ENCODE measurements at regions not wholly inside any gene's neighbourhood (a gene's known extent, or its start where the extent isn't known, plus 50 kb on each side); places are given as distances from the start of the nearest gene placed in this dataset.

DNA sequence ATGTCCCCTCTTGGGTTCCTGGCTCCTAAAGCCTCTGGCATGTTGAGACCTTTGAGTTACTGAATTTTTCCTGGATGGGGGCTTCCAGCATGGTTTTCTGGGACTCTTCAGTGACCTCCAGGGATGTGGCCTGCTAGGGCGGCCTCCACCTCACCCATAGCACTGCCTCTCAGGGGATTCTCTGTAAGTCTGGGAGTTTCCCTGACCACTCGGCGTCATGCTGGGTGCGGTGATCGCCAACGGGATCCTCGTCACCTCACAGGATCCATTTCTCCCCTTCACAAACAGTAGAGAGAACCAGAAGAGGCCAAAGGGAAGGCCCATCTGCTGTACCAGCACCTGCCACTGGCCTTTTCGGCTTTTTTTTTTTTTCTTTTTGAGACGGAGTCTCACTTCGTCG is 84.3 kb downstream of the NPTX2 start:
- no peak overlapping the region for H2BK120ac ChIP-seq (ENCODE audit: low read depth, low read length)
- no peak overlapping the region for H3K23ac ChIP-seq (ENCODE audit: low read depth, low read length, poor library complexity)
- no peak overlapping the region for H4K91ac ChIP-seq (ENCODE audit: low read depth, low read length, poor library complexity)
- H3K18ac ChIP-seq (ENCODE audit: low read length), result no peak overlapping the region
- no CpG with 5 or more reads among the region's 11 CpGs for WGBS, 2 donors (ENCODE audit: extremely low coverage in 2 of 2, insufficient read length in 2 of 2, insufficient replicate concordance in 1 of 2)
- no peak overlapping the region for H3K9ac ChIP-seq (ENCODE audit: low read depth, low read length, poor library complexity)
- H3K9me3 ChIP-seq (replicated peaks in 1 of 2; ENCODE audit: control insufficient read depth in 2 of 2, insufficient read depth in 1 of 2, low read depth in 1 of 2, low read length in 2 of 2), result peaks cover 0 to 1% of the 10 kb centered on the region in 2 donors
- peak overlapping the region; percentile 11 for H2AFZ ChIP-seq (ENCODE audit: low read length)
- no peaks in the 10 kb centered on the region for H3K36me3 ChIP-seq (replicated peaks in 1 of 2; ENCODE audit: control insufficient read depth in 2 of 2, insufficient read depth in 2 of 2, low read length in 2 of 2)
- DNase-seq (ENCODE audit: low spot score), result no peak
- no peak overlapping the region for H4K8ac ChIP-seq (ENCODE audit: low read depth, low read length)
- no peak overlapping the region for H3K4me3 ChIP-seq (ENCODE audit: low read length in 2 of 2)
- H3K79me1 ChIP-seq (ENCODE audit: low read depth, low read length), result no peaks in the 10 kb centered on the region
- H2BK15ac ChIP-seq (ENCODE audit: low read length), result no peak overlapping the region
- no peak overlapping the region for H3K27ac ChIP-seq (replicated peaks; ENCODE audit: low read length)
- peaks cover 0 to 6% (median 0%) of the 10 kb centered on the region in 3 experiments for H3K27me3 ChIP-seq (ENCODE audit: control insufficient read depth in 3 of 3, insufficient read depth in 3 of 3, low read depth in 1 of 3, low read length in 3 of 3)
- no peak overlapping the region for H2BK5ac ChIP-seq (ENCODE audit: low read length)
- H2BK12ac ChIP-seq (ENCODE audit: low read length), result no peak overlapping the region
- no peak overlapping the region for H2AK5ac ChIP-seq (ENCODE audit: low read depth, low read length)
- H3K4ac ChIP-seq (ENCODE audit: low read length), result no peak overlapping the region
- H3K14ac ChIP-seq (ENCODE audit: low read length), result no peak overlapping the region
- no peak overlapping the region for H3K4me2 ChIP-seq (ENCODE audit: insufficient read depth, low read length, poor library complexity, severe bottlenecking)
- no peaks in the 10 kb centered on the region for H3K4me1 ChIP-seq (ENCODE audit: control insufficient read depth in 2 of 2, insufficient read depth in 1 of 2, low read depth in 1 of 2, low read length in 2 of 2)

DNA sequence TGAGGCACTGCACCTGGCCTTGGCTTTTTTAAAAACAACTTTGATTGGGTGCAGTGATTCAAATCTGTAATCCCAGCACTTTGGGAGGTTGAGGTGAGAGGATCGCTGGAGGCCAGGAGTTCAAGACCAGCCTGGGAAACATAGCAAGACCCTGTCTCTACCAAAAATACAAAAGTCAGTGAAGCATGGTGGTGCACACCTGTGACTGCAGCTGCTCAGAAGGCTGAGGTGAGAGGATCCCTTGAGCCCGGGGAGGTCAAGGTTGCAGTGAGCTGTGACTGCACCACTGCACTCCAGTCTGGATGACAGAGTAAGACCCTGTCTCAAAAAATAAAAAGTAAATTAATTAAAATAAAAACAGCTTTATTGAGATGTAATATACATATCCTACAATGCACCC is 84.9 kb downstream of the NPTX2 start:
- Histone ChIP-seq H2AFZ (ENCODE audit: low read length) (no peak overlapping the region), H4K91ac (ENCODE audit: low read depth, low read length, poor library complexity) (no peak overlapping the region), H2BK120ac (ENCODE audit: low read depth, low read length) (no peak overlapping the region), H3K18ac (ENCODE audit: low read length) (no peak overlapping the region), H3K4me3 (ENCODE audit: low read length in 2 of 2) (no peak overlapping the region), H2BK15ac (ENCODE audit: low read length) (no peak overlapping the region), H3K9ac (ENCODE audit: low read depth, low read length, poor library complexity) (no peak overlapping the region), H3K4me2 (ENCODE audit: insufficient read depth, low read length, poor library complexity, severe bottlenecking) (no peak overlapping the region), H3K27ac (replicated peaks; ENCODE audit: low read length) (no peak overlapping the region), H3K4ac (ENCODE audit: low read length) (no peak overlapping the region), H2BK5ac (ENCODE audit: low read length) (no peak overlapping the region), H3K9me3 (replicated peaks in 1 of 2; ENCODE audit: control insufficient read depth in 2 of 2, insufficient read depth in 1 of 2, low read depth in 1 of 2, low read length in 2 of 2) (peaks cover 0 to 1% of the 10 kb centered on the region in 2 donors), H2AK5ac (ENCODE audit: low read depth, low read length) (no peak overlapping the region), H3K79me1 (ENCODE audit: low read depth, low read length) (no peaks in the 10 kb centered on the region), H3K4me1 (ENCODE audit: control insufficient read depth in 2 of 2, insufficient read depth in 1 of 2, low read depth in 1 of 2, low read length in 2 of 2) (no peaks in the 10 kb centered on the region), H3K27me3 (ENCODE audit: control insufficient read depth in 3 of 3, insufficient read depth in 3 of 3, low read depth in 1 of 3, low read length in 3 of 3) (peaks cover 0 to 6% (median 0%) of the 10 kb centered on the region in 3 experiments), H3K36me3 (replicated peaks in 1 of 2; ENCODE audit: control insufficient read depth in 2 of 2, insufficient read depth in 2 of 2, low read length in 2 of 2) (no peaks in the 10 kb centered on the region), H4K8ac (ENCODE audit: low read depth, low read length) (no peak overlapping the region), H3K23ac (ENCODE audit: low read depth, low read length, poor library complexity) (no peak overlapping the region), H3K14ac (ENCODE audit: low read length) (no peak overlapping the region), H2BK12ac (ENCODE audit: low read length) (no peak overlapping the region)
- WGBS, 2 donors (ENCODE audit: extremely low coverage in 2 of 2, insufficient read length in 2 of 2, insufficient replicate concordance in 1 of 2), result no CpG with 5 or more reads among the region's 2 CpGs
- no peak for DNase-seq (ENCODE audit: low spot score)

DNA sequence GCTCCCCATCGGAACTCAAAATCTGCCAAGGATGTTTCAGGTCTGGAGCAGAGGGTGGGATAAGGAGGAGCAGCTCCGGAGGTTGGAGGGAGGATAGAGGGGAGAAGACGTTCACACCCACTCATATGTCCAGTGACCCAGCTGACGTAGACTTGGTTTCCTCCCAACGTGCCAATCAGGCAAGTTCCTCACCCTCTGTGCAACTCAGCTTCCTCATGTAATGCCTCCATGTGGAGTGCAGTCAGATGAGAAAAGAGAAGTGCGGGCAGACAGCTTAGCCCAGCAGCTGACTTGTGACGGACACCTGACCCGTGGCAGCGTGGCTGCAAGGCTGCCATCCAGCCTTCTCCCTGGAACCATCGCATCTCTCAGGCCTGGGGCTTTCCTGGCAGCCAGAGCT is 86.8 kb downstream of the NPTX2 start:
- Histone ChIP-seq H3K27ac (replicated peaks; ENCODE audit: low read length) (no peak overlapping the region), H3K4me1 (ENCODE audit: control insufficient read depth in 2 of 2, insufficient read depth in 1 of 2, low read depth in 1 of 2, low read length in 2 of 2) (no peaks in the 10 kb centered on the region), H4K91ac (ENCODE audit: low read depth, low read length, poor library complexity) (no peak overlapping the region), H3K27me3 (ENCODE audit: control insufficient read depth in 3 of 3, insufficient read depth in 3 of 3, low read depth in 1 of 3, low read length in 3 of 3) (peaks cover 0 to 6% (median 0%) of the 10 kb centered on the region in 3 experiments), H2BK120ac (ENCODE audit: low read depth, low read length) (peak overlapping the region; percentile 89), H3K14ac (ENCODE audit: low read length) (no peak overlapping the region), H3K23ac (ENCODE audit: low read depth, low read length, poor library complexity) (no peak overlapping the region), H3K4me2 (ENCODE audit: insufficient read depth, low read length, poor library complexity, severe bottlenecking) (no peak overlapping the region), H3K36me3 (replicated peaks in 1 of 2; ENCODE audit: control insufficient read depth in 2 of 2, insufficient read depth in 2 of 2, low read length in 2 of 2) (no peaks in the 10 kb centered on the region), H2BK5ac (ENCODE audit: low read length) (no peak overlapping the region), H2BK12ac (ENCODE audit: low read length) (peak overlapping the region; percentile 58), H3K18ac (ENCODE audit: low read length) (peak overlapping the region; percentile 38), H2AFZ (ENCODE audit: low read length) (no peak overlapping the region), H3K9ac (ENCODE audit: low read depth, low read length, poor library complexity) (no peak overlapping the region), H2AK5ac (ENCODE audit: low read depth, low read length) (no peak overlapping the region), H3K79me1 (ENCODE audit: low read depth, low read length) (no peaks in the 10 kb centered on the region), H3K4me3 (ENCODE audit: low read length in 2 of 2) (no peak overlapping the region), H4K8ac (ENCODE audit: low read depth, low read length) (peak overlapping the region; percentile 65), H3K4ac (ENCODE audit: low read length) (no peak overlapping the region), H2BK15ac (ENCODE audit: low read length) (no peak overlapping the region), H3K9me3 (replicated peaks in 1 of 2; ENCODE audit: control insufficient read depth in 2 of 2, insufficient read depth in 1 of 2, low read depth in 1 of 2, low read length in 2 of 2) (peaks cover 0 to 1% of the 10 kb centered on the region in 2 donors)
- DNase-seq (ENCODE audit: low spot score), result no peak
- WGBS, 2 donors (ENCODE audit: extremely low coverage in 2 of 2, insufficient read length in 2 of 2, insufficient replicate concordance in 1 of 2), result no CpG with 5 or more reads among the region's 10 CpGs

DNA sequence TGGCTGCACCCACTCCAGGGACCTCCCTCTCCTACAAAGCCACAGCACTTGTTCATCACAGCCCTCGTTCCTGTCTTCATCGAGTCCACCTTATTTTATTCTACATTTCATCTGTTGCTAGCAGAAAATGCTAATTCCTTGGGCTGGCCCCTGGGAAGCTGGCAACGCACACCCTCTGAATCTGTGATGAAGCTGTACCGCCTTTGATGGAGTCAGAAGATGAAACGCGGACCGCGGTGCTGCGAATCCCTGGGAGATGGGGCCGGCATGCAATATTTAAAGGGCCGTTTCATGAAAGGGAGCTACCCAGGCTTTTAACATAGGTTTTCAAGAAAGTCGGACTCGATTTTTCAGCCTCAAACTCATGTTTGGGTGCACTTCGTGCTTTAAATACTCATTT is 88.5 kb downstream of the NPTX2 start:
- H3K36me3 ChIP-seq (replicated peaks in 1 of 2; ENCODE audit: control insufficient read depth in 2 of 2, insufficient read depth in 2 of 2, low read length in 2 of 2), result no peaks in the 10 kb centered on the region
- no peak for DNase-seq (ENCODE audit: low spot score)
- no peaks in the 10 kb centered on the region for H3K4me1 ChIP-seq (ENCODE audit: control insufficient read depth in 2 of 2, insufficient read depth in 1 of 2, low read depth in 1 of 2, low read length in 2 of 2)
- peaks cover 0 to 1% of the 10 kb centered on the region in 2 donors for H3K9me3 ChIP-seq (replicated peaks in 1 of 2; ENCODE audit: control insufficient read depth in 2 of 2, insufficient read depth in 1 of 2, low read depth in 1 of 2, low read length in 2 of 2)
- H2AK5ac ChIP-seq (ENCODE audit: low read depth, low read length), result no peak overlapping the region
- no peak overlapping the region for H3K4me3 ChIP-seq (ENCODE audit: low read length in 2 of 2)
- no peak overlapping the region for H3K4ac ChIP-seq (ENCODE audit: low read length)
- H3K18ac ChIP-seq (ENCODE audit: low read length), result no peak overlapping the region
- H3K4me2 ChIP-seq (ENCODE audit: insufficient read depth, low read length, poor library complexity, severe bottlenecking), result no peak overlapping the region
- peaks cover 0 to 6% (median 0%) of the 10 kb centered on the region in 3 experiments for H3K27me3 ChIP-seq (ENCODE audit: control insufficient read depth in 3 of 3, insufficient read depth in 3 of 3, low read depth in 1 of 3, low read length in 3 of 3)
- no peak overlapping the region for H4K8ac ChIP-seq (ENCODE audit: low read depth, low read length)
- H4K91ac ChIP-seq (ENCODE audit: low read depth, low read length, poor library complexity), result no peak overlapping the region
- H3K23ac ChIP-seq (ENCODE audit: low read depth, low read length, poor library complexity), result no peak overlapping the region
- H3K9ac ChIP-seq (ENCODE audit: low read depth, low read length, poor library complexity), result no peak overlapping the region
- no peak overlapping the region for H2AFZ ChIP-seq (ENCODE audit: low read length)
- H2BK5ac ChIP-seq (ENCODE audit: low read length), result no peak overlapping the region
- H2BK120ac ChIP-seq (ENCODE audit: low read depth, low read length), result no peak overlapping the region
- no peak overlapping the region for H2BK12ac ChIP-seq (ENCODE audit: low read length)
- H2BK15ac ChIP-seq (ENCODE audit: low read length), result no peak overlapping the region
- no peak overlapping the region for H3K27ac ChIP-seq (replicated peaks; ENCODE audit: low read length)
- no peaks in the 10 kb centered on the region for H3K79me1 ChIP-seq (ENCODE audit: low read depth, low read length)
- no CpG with 5 or more reads among the region's 14 CpGs for WGBS, 2 donors (ENCODE audit: extremely low coverage in 2 of 2, insufficient read length in 2 of 2, insufficient replicate concordance in 1 of 2)
- no peak overlapping the region for H3K14ac ChIP-seq (ENCODE audit: low read length)
